ENCODE measurements at regions not wholly inside any gene's neighbourhood (a gene's known extent, or its start where the extent isn't known, plus 50 kb on each side); places are given as distances from the start of the nearest gene placed in this dataset.

DNA sequence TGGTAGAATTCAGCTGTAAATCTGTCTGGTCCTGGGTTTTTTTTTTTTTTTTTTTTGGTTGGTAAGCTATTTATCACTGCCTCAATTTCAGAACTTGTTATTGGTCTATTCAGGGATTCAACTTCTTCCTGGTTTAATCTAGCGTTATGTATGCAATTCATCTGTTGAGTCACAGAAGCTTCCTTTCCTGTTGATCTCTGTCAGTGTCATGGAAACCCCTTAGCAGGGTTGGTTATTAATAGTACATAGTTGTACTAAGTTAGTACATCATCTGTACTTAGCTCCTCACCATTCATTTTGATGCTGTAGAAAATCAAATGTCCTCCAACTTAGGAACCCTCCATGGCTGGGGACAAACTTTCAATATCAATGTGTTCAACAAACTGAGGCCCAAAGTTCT is 51.0 kb upstream of the BARHL2 start:
- no peak overlapping the region for H2AFZ ChIP-seq (ENCODE audit: low read length)
- no peak overlapping the region for H3K27ac ChIP-seq (ENCODE audit: low read length)
- BruUV-seq (replicated peaks): no TSS peak
- H3K27me3 ChIP-seq (ENCODE audit: low read length): peaks cover 3% of the 10 kb centered on the region; the same call in 1 of the 2 replicates
- ATAC-seq (no peak), DNase-seq (no peak)
- CTCF ChIA-PET: no interaction called here
- no peak overlapping the region for H3K4me3 ChIP-seq (ENCODE audit: low read length)
- no peaks in the 10 kb centered on the region for H3K9me3 ChIP-seq (ENCODE audit: low read length)
- H3K36me3 ChIP-seq (ENCODE audit: low read depth, low read length): no peaks in the 10 kb centered on the region
- TF ChIP-seq, protein P1, sequence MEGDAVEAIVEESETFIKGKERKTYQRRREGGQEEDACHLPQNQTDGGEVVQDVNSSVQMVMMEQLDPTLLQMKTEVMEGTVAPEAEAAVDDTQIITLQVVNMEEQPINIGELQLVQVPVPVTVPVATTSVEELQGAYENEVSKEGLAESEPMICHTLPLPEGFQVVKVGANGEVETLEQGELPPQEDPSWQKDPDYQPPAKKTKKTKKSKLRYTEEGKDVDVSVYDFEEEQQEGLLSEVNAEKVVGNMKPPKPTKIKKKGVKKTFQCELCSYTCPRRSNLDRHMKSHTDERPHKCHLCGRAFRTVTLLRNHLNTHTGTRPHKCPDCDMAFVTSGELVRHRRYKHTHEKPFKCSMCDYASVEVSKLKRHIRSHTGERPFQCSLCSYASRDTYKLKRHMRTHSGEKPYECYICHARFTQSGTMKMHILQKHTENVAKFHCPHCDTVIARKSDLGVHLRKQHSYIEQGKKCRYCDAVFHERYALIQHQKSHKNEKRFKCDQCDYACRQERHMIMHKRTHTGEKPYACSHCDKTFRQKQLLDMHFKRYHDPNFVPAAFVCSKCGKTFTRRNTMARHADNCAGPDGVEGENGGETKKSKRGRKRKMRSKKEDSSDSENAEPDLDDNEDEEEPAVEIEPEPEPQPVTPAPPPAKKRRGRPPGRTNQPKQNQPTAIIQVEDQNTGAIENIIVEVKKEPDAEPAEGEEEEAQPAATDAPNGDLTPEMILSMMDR (conservative IDR thresholded peaks at IDR 0.05; ENCODE audit: low read depth, low read length): no peak
- no peak for TF ChIP-seq EZH2 (IDR thresholded peaks at IDR 0.05; ENCODE audit: low read length, unreplicated experiment)
- TF ChIP-seq EZH2phosphoT487 (IDR thresholded peaks at IDR 0.05; ENCODE audit: borderline replicate concordance, low read length): no peak
- intact Hi-C loops (cut with micrococcal nuclease): no loop called here
- H4K20me1 ChIP-seq (ENCODE audit: low read length): no peaks in the 10 kb centered on the region
- H3K4me2 ChIP-seq (ENCODE audit: low read length): no peak overlapping the region
- POLR2A ChIA-PET (ENCODE audit: unreplicated experiment): no interaction called here
- no peaks in the 10 kb centered on the region for H3K9me2 ChIP-seq (replicated peaks; ENCODE audit: low read length)
- H3K79me2 ChIP-seq (ENCODE audit: low read length): no peaks in the 10 kb centered on the region
- H3F3A ChIP-seq (ENCODE audit: low read length, unreplicated experiment): no peaks in the 10 kb centered on the region
- no peak overlapping the region for H3K9ac ChIP-seq (ENCODE audit: low read length)
- no peaks in the 10 kb centered on the region for H3K4me1 ChIP-seq (ENCODE audit: insufficient read depth, low read length)
